Astrocyte (in vitro differentiated cells and primary cell): ENCODE measurements at regions not wholly inside any gene's neighbourhood (a gene's known extent, or its start where the extent isn't known, plus 50 kb on each side); places are given as distances from the start of the nearest gene placed in this dataset.

ENCODE experiments used
- EZH2 ChIP-seq: IDR thresholded peaks from 2 replicates; pipeline ENCODE4 v1.6.1; 2012; ENCODE audit warnings: mild to moderate bottlenecking, low read length, inconsistent platforms; ENCODE audit not compliant: insufficient read depth
- TF ChIP-seq, protein P1 (sequence below): IDR thresholded peaks from 2 replicates; pipeline ENCODE4 v1.5.1; 2011; ENCODE audit warnings: low read depth, mild to moderate bottlenecking, inconsistent platforms, low read length, moderate library complexity; ENCODE audit not compliant: insufficient read depth

DNA sequence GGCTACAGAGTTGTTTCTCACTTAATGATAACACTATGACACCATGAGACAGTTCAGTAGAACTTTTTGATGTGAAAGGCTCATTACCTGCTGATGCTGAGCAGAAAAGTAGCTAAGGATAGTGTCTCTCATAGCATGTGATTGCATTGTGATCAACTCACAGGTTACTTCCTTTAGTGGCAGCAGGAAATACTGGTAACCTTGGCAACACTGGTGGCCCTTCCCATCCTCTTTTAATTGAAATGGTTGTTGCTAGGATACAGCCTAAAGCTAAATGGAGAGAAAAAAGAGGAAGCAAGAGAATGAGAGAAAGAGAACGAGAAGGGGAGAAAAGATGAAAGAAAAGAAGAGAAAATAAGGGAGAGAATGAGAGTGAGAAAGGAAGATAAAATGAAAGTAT, 204.7 kb upstream of the GAP43 start:
- TF ChIP-seq, protein P1, sequence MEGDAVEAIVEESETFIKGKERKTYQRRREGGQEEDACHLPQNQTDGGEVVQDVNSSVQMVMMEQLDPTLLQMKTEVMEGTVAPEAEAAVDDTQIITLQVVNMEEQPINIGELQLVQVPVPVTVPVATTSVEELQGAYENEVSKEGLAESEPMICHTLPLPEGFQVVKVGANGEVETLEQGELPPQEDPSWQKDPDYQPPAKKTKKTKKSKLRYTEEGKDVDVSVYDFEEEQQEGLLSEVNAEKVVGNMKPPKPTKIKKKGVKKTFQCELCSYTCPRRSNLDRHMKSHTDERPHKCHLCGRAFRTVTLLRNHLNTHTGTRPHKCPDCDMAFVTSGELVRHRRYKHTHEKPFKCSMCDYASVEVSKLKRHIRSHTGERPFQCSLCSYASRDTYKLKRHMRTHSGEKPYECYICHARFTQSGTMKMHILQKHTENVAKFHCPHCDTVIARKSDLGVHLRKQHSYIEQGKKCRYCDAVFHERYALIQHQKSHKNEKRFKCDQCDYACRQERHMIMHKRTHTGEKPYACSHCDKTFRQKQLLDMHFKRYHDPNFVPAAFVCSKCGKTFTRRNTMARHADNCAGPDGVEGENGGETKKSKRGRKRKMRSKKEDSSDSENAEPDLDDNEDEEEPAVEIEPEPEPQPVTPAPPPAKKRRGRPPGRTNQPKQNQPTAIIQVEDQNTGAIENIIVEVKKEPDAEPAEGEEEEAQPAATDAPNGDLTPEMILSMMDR, result no peak
- no peak for TF ChIP-seq EZH2
